ENCODE measurements at regions not wholly inside any gene's neighbourhood (a gene's known extent, or its start where the extent isn't known, plus 50 kb on each side); places are given as distances from the start of the nearest gene placed in this dataset.

GRCh38 chr14:98733536-98733935 is 538.5 kb downstream of the BCL11B start:
- no peak for DNase-seq (ENCODE audit: low read depth in 2 of 2)

- no peak for DNase-seq (ENCODE audit: low read depth in 2 of 2)
Observed at GRCh38 chr14:98736701-98737338, 535.2 kb downstream of the BCL11B start.

GRCh38 chr14:98741523-98741922 is 530.5 kb downstream of the BCL11B start:
- DNase-seq (ENCODE audit: low read depth in 2 of 2) = no peak

- DNase-seq (ENCODE audit: low read depth in 2 of 2) = no peak
Observed at GRCh38 chr14:98742001-98742400, 530.0 kb downstream of the BCL11B start.

GRCh38 chr14:98743536-98743935 is 528.5 kb downstream of the BCL11B start:
- no peak for DNase-seq (ENCODE audit: low read depth in 2 of 2)

- DNase-seq (ENCODE audit: low read depth in 2 of 2) = no peak
Observed at GRCh38 chr14:98748966-98749365, 523.0 kb downstream of the BCL11B start.

GRCh38 chr14:98751110-98751509 is 520.9 kb downstream of the BCL11B start:
- DNase-seq (ENCODE audit: low read depth in 2 of 2) = no peak

GRCh38 chr14:98752660-98753059 is 519.3 kb downstream of the BCL11B start:
- no peak for DNase-seq (ENCODE audit: low read depth in 2 of 2)

- DNase-seq (ENCODE audit: low read depth in 2 of 2) = no peak
Observed at GRCh38 chr14:98754343-98755020, 517.5 kb downstream of the BCL11B start.

GRCh38 chr14:98756749-98757148 is 515.2 kb downstream of the BCL11B start:
- DNase-seq (ENCODE audit: low read depth in 2 of 2) = no peak

GRCh38 chr14:98758440-98758839 is 513.6 kb downstream of the BCL11B start:
- DNase-seq (ENCODE audit: low read depth in 2 of 2) = no peak

- no peak for DNase-seq (ENCODE audit: low read depth in 2 of 2)
Observed at GRCh38 chr14:98761993-98762392, 510.0 kb downstream of the BCL11B start.

- no peak for DNase-seq (ENCODE audit: low read depth in 2 of 2)
Observed at GRCh38 chr14:98766818-98767217, 505.2 kb downstream of the BCL11B start.

- DNase-seq (ENCODE audit: low read depth in 2 of 2) = no peak
Observed at GRCh38 chr14:98769326-98769725, 502.7 kb downstream of the BCL11B start.

GRCh38 chr14:98770151-98770550 is 501.8 kb downstream of the BCL11B start:
- DNase-seq (ENCODE audit: low read depth in 2 of 2) = no peak

- no peak for DNase-seq (ENCODE audit: low read depth in 2 of 2)
Observed at GRCh38 chr14:98773814-98774213, 498.2 kb downstream of the BCL11B start.

GRCh38 chr14:98775892-98776291 is 496.1 kb downstream of the BCL11B start:
- DNase-seq (ENCODE audit: low read depth in 2 of 2) = no peak

- no peak for DNase-seq (ENCODE audit: low read depth in 2 of 2)
Observed at GRCh38 chr14:98782062-98782461, 489.9 kb downstream of the BCL11B start.

GRCh38 chr14:98785578-98785977 is 486.4 kb downstream of the BCL11B start:
- DNase-seq (ENCODE audit: low read depth in 2 of 2) = no peak

- DNase-seq (ENCODE audit: low read depth in 2 of 2) = no peak
Observed at GRCh38 chr14:98786456-98786855, 485.5 kb downstream of the BCL11B start.

- DNase-seq (ENCODE audit: low read depth in 2 of 2) = no peak
Observed at GRCh38 chr14:98791661-98792060, 480.3 kb downstream of the BCL11B start.

- DNase-seq (ENCODE audit: low read depth in 2 of 2) = no peak
Observed at GRCh38 chr14:98792171-98792570, 479.8 kb downstream of the BCL11B start.

- DNase-seq (ENCODE audit: low read depth in 2 of 2) = no peak
Observed at GRCh38 chr14:98798099-98798498, 473.9 kb downstream of the BCL11B start.

GRCh38 chr14:98799891-98800290 is 472.1 kb downstream of the BCL11B start:
- DNase-seq (ENCODE audit: low read depth in 2 of 2) = no peak

Measured in activated CD4-positive, alpha-beta T cell treated with anti-CD3 and anti-CD28 coated beads for 24 hours (primary cell).